Spleen (tissue), 11 donors: ENCODE measurements at regions not wholly inside any gene's neighbourhood (a gene's known extent, or its start where the extent isn't known, plus 50 kb on each side); places are given as distances from the start of the nearest gene placed in this dataset.

Experiments used
- DNase-seq: peaks from one replicate; pipeline ENCODE4 v3.0.0-alpha.2; 2020
- H3K27ac ChIP-seq, 8 donors: fragments of 200-600 bp; sonication (generic) in 7 of 8; 1 replicate in 4 of 8; 2 replicates in 4 of 8; pipeline versions ENCODE4 v1.5.0 to v1.8.0; 2016 to 2021; ENCODE audit warnings: inconsistent platforms in 4 of 8, mild to moderate bottlenecking in 4 of 8, moderate library complexity in 1 of 8
- H3K27me3 ChIP-seq, 7 donors: fragments of 200-600 bp; sonication (generic) in 6 of 7; replicated peaks in 1 of 7; 1 replicate in 4 of 7; 2 replicates in 3 of 7; pipeline versions ENCODE4 v1.5.0 to v1.8.0; 2016 to 2021; ENCODE audit warnings: inconsistent platforms in 3 of 7, mild to moderate bottlenecking in 1 of 7
- H3K36me3 ChIP-seq, 6 donors: fragments of 200-600 bp; sonication (generic) in 5 of 6; 1 replicate in 4 of 6; 2 replicates in 2 of 6; pipeline versions ENCODE4 v1.5.0 to v1.8.0; 2016 to 2021; ENCODE audit warnings: inconsistent platforms in 2 of 6
- H3K4me1 ChIP-seq, 6 donors: fragments of 200-600 bp; sonication (generic) in 5 of 6; 1 replicate in 3 of 6; 2 replicates in 3 of 6; pipeline versions ENCODE4 v1.5.0 to v1.8.0; 2016 to 2021; ENCODE audit warnings: inconsistent platforms in 3 of 6
- H3K4me3 ChIP-seq, 8 donors: fragments of 200-600 bp; sonication (generic) in 7 of 8; 1 replicate in 4 of 8; 2 replicates in 4 of 8; pipeline versions ENCODE4 v1.5.0 to v1.8.0; 2016 to 2021; ENCODE audit warnings: inconsistent platforms in 4 of 8, mild to moderate bottlenecking in 4 of 8, moderate library complexity in 2 of 8
- H3K9me3 ChIP-seq, 8 donors: fragments of 200-600 bp; sonication (generic) in 7 of 8; 1 replicate in 4 of 8; 2 replicates in 4 of 8; pipeline versions ENCODE4 v1.5.0 to v1.8.0; 2016 to 2021; ENCODE audit warnings: inconsistent platforms in 4 of 8
- CTCF ChIP-seq, 11 experiments: fragments of 200-600 bp in 7 of 11; fragments of 450-650 bp in 4 of 11; sonication (generic) in 4 of 11; IDR thresholded peaks in 8 of 11; conservative IDR thresholded peaks in 3 of 11; 1 replicate in 7 of 11; 2 replicates in 4 of 11; pipeline versions ENCODE4 v1.4.0 to v1.8.0; 2016 to 2021; ENCODE audit warnings: antibody characterized with exemption in 11 of 11, inconsistent platforms in 4 of 11, mild to moderate bottlenecking in 1 of 11
- POLR2A ChIP-seq, 3 donors: fragments of 450-650 bp; IDR thresholded peaks; one replicate each; pipeline ENCODE4 v1.5.1; 2017; ENCODE audit warnings: antibody characterized with exemption in 3 of 3, mild to moderate bottlenecking in 1 of 3
- POLR2AphosphoS5 ChIP-seq, 3 donors: sonication (generic); formaldehyde crosslinking; IDR thresholded peaks; one replicate each; pipeline ENCODE4 v1.5.1; 2017; ENCODE audit warnings: antibody characterized with exemption in 3 of 3
- WGBS, 5 donors: extraction: QIAGEN DNeasy Blood & Tissue Kit in 3 of 5; methylation state at CpG; one replicate each; pipeline versions ENCODE4 v1.1.5 to v1.1.7; 2013 to 2018; 5-methylcytosine and 5-hydroxymethylcytosine counted together
- intact Hi-C: fragments of 100-400 bp; cut with DNase I; formaldehyde crosslinking; loops from one replicate; pipeline ENCODE4 v1.15.0; 2023; ENCODE audit warnings: low total_unique reads
- donor health status: healthy with polysubstance abuse.
- donor health status: DM: no; HTN: no; CAD: no; lungs with moderate emphysema.
- donor health status: DM: no; HTN: no; CAD: no.
- donor health status: Bipolar disorder and iron deficiency.
- donor health status: healthy.
- donor health status: DM: no; HTN: no; CAD: no.
- donor health status: DM: yes; HTN: yes; CAD: no.

GRCh38 chr3:181930105-181930504 is 218.4 kb downstream of the SOX2 start:
- no peaks in the 10 kb centered on the region for H3K27me3 ChIP-seq
- 65 to 80% (median 71%) methylated on average over 4 of the region's 4 CpGs for WGBS, 5 donors
- no peak overlapping the region for H3K4me3 ChIP-seq
- intact Hi-C loops = no loop called here
- no peaks in the 10 kb centered on the region for H3K4me1 ChIP-seq
- H3K36me3 ChIP-seq = no peaks in the 10 kb centered on the region
- no peak overlapping the region for H3K27ac ChIP-seq
- H3K9me3 ChIP-seq = peaks cover 0 to 27% (median 19%) of the 10 kb centered on the region in 8 donors
- no peak for DNase-seq
- no peak for TF ChIP-seq CTCF (IDR thresholded peaks at IDR 0.05 in 8 of 11, conservative IDR thresholded peaks at IDR 0.05 in 3 of 11)
- TF ChIP-seq POLR2A (IDR thresholded peaks at IDR 0.05) = no peak
- TF ChIP-seq POLR2AphosphoS5 (IDR thresholded peaks at IDR 0.05) = no peak

- Histone ChIP-seq H3K4me1 (no peaks in the 10 kb centered on the region), H3K9me3 (peaks cover 0 to 13% (median 5%) of the 10 kb centered on the region in 8 donors), H3K36me3 (no peaks in the 10 kb centered on the region), H3K27ac (no peak overlapping the region), H3K27me3 (no peaks in the 10 kb centered on the region), H3K4me3 (no peak overlapping the region)
- 51 to 68% (median 62%) methylated on average over 4 of the region's 4 CpGs for WGBS, 5 donors
- intact Hi-C loops = no loop called here
- DNase-seq = no peak
- no peak for TF ChIP-seq POLR2A (IDR thresholded peaks at IDR 0.05)
- TF ChIP-seq POLR2AphosphoS5 (IDR thresholded peaks at IDR 0.05) = no peak
- TF ChIP-seq CTCF (IDR thresholded peaks at IDR 0.05 in 8 of 11, conservative IDR thresholded peaks at IDR 0.05 in 3 of 11) = no peak
Measured at GRCh38 chr3:181932039-181932438, 220.3 kb downstream of the SOX2 start.

GRCh38 chr3:181933052-181933618 is 221.4 kb downstream of the SOX2 start:
- Histone ChIP-seq H3K4me1 (no peaks in the 10 kb centered on the region), H3K4me3 (no peak overlapping the region), H3K9me3 (peaks cover 0 to 9% (median 0%) of the 10 kb centered on the region in 8 donors), H3K36me3 (no peaks in the 10 kb centered on the region), H3K27ac (no peak overlapping the region), H3K27me3 (no peaks in the 10 kb centered on the region)
- 71 to 87% (median 81%) methylated on average over 4 of the region's 4 CpGs for WGBS, 5 donors
- DNase-seq = no peak
- TF ChIP-seq CTCF (IDR thresholded peaks at IDR 0.05 in 8 of 11, conservative IDR thresholded peaks at IDR 0.05 in 3 of 11) = no peak
- no peak for TF ChIP-seq POLR2AphosphoS5 (IDR thresholded peaks at IDR 0.05)
- TF ChIP-seq POLR2A (IDR thresholded peaks at IDR 0.05) = no peak
- intact Hi-C loops = no loop called here

GRCh38 chr3:181935915-181936314 is 224.2 kb downstream of the SOX2 start:
- Histone ChIP-seq H3K4me3 (no peak overlapping the region), H3K9me3 (no peaks in the 10 kb centered on the region), H3K36me3 (no peaks in the 10 kb centered on the region), H3K27me3 (no peaks in the 10 kb centered on the region), H3K4me1 (no peaks in the 10 kb centered on the region), H3K27ac (no peak overlapping the region)
- intact Hi-C loops = no loop called here
- DNase-seq = no peak
- WGBS, 5 donors = 83 to 94% (median 89%) methylated on average over 2 of the region's 2 CpGs
- TF ChIP-seq POLR2AphosphoS5 (IDR thresholded peaks at IDR 0.05) (no peak), CTCF (IDR thresholded peaks at IDR 0.05 in 8 of 11, conservative IDR thresholded peaks at IDR 0.05 in 3 of 11) (no peak), POLR2A (IDR thresholded peaks at IDR 0.05) (no peak)
